HPDE6-E6E7 (cell line): ENCODE measurements at regions not wholly inside any gene's neighbourhood (a gene's known extent, or its start where the extent isn't known, plus 50 kb on each side); places are given as distances from the start of the nearest gene placed in this dataset.

Source experiments
- DNase-seq: peaks from one replicate; pipeline ENCODE4 v3.0.0; 2011; ENCODE audit warnings: missing footprints; ENCODE audit errors: extremely low spot score

DNA sequence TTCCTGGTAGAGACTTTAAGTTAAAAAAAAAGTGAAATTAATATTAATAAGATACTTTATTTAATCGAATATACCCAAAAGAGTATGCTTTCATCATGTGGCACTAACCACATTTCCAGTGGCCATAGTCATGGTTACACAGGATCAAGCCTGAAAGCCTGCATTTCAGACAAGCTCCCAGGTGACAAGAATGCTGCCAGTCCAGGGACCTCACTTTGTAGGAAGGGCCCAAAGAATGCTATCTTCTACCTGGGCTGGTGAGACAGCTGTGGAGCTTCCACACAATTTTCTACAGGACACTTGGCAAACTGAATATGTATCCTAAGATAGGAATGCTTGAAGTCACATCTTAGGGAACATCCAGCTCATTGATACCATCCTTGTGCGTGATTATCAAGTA lies 203.8 kb downstream of the AUH start:
- no peak for DNase-seq

DNA sequence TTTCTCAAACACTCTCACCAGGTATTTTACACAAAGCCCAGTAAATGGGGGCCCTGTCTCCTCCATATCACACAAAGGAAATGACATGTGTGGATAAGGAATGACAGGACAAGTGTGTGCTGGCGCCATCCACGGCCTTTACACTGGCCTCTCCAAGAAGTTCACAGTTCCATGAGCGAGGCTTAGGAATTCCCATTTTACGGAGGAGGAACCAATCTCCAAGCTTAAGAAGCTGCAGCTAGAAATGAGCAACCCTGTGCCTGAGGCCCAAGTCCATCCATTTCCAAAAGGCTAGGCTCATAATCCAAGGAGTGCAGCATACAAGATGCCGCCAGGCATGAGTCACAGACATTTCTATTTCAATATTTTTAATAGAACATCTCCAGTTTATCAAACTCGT lies 203.4 kb downstream of the AUH start:
- DNase-seq: no peak

DNA sequence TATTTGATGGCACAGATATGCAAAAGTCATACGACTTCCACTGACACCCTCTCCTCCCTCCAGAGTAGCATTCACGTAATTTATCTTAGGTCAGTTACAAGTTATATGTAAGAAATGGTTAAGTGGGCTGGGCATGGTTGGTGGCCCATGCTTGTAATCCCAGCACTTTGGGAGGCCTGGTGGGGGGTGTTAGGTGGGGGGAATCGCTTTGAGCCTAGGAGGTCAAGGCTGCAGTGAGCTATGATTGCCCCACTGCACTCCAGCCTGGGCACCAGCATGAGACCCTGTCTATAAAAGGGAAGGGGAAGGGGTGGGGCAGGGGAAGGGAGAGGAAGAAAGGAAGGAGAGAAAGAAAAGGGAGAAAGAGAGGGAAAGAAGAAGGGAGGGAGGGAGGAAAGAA lies 202.8 kb downstream of the AUH start:
- no peak for DNase-seq

DNA sequence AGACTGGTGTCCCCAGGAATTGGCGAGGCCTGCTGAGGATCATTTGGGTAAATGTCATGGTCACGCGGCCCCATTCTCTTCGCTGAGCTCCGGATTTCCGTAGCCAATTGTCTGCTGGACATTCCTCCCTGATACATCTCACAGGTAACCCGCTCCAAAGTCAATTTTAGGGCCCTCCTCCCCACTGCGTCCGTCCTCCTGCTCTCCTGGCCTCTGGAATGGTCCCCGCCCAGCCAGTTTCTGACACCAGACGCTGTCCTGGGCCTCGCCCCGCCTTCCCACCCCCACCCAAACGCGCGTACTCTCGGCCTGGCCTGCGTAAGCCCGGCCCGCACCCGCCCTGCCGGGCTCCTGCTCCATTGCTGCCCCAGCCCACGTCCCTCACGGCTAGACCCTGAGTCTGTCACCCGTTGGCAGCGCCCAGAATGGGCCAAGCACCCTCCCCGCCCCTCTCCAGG lies 202.0 kb downstream of the AUH start:
- no peak for DNase-seq

DNA sequence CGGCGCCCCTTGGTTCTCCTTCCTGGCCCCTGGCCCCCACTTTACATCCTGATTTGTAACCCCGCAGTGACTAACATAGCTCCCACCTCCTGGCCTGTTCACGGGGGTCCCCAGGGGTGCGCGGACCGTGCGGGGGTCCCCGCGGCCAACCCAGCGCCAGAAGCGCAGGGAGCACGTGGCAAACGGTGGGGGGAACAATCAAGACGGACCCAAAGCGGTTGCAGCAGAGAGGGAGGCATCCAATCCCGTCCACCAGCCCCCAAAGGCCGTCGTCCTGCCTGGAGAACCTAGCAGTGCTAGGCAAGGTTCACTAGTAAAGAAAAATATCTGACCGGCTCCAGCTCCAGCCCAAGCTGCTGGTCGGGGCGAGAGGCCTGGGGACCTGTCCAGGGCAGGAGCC lies 201.5 kb downstream of the AUH start:
- DNase-seq: no peak

DNA sequence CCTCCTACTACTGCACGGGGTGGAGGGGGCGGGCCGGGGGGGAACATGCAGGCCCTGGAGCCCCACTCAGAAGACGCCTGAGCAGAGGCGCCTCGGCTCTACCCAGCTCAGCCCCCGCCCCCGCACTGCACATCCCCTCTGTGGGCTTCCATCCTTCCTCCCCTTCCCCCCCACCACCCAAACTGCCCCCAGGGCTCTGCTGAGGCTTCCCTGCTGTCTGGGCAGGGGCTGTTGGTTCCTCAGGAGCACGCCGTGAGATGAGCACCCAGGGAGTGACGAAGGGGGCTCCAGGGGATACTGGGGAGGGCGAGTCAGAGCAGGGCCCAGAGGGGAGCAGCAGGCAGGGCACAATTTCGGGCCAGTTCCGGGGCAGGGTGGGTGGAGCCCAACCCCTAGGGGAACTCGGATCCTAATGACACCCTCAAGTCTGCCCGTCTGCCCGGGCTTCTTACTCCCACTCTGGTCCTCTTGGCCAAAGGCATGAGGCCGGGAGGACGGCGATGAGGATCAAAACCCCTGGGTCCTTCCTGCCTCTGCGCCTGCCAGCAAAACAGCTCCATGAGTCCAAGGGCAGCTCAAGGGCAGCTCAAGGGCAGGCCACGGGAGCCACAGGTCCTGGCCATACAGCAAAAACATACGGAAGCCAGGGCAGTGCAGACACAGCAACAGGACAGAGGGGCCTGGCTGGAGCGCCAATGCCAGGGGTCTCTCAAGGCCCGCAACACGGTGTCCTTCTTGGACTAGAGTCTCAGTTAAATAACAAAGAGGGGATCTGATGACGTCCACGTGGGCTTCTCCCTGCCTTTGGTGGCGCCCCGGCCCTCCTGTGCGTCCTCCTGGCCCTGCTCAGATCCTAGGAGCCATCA lies 200.9 kb downstream of the AUH start:
- no peak for DNase-seq

GRCh38 chr9:91161465-91162300 lies 200.0 kb downstream of the AUH start:
- no peak for DNase-seq

DNA sequence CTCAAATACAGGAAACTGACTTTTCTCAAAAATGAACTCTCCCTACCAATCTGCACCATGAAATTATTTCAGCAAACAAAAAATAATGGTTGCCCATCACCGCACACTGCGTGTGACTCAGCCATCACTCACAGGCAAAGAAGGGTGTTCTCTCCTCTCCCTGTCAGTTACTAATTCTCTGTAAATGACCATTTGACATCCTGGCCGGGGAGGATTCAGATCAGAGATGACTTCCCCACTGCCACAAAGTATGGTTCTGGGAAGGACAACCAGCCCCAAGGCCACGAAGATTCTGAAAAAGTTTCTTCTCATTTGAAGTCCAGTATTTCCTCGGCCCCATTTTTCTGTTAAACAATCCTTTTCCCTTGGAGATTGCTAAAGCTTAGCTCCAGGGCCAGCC lies 199.4 kb downstream of the AUH start:
- DNase-seq: peak; percentile 71

DNA sequence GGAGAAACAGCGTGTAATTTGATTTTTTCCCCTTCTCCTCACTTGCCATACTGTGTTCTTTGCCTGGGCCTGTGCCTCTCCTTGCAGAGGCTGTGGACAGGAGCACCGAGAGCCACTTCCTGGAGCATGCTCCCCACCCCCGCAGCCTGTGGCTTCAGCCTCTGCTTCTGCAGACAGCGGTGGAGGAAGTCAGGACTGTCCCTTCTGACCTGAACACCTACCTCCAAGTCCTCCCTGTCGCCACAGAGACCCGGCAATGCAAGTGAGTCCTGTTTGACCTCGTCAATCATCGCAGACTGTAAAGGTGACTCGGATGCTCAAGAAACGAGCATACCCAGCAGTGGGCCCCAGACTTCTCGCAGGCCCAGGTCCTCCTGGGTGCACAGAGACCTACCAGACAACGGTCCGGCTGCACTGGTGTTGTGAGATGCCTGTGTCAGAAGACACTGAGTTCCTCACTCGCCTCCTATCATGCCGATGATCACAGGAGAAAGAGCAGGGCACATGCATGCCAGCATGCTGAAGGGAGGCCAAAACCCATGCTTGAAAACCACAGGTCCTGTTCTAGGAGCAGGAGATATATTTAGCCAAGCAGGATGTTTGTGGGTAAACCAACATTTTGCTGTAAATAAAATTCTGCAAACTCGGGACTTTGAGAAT lies 198.8 kb downstream of the AUH start:
- DNase-seq: no peak

DNA sequence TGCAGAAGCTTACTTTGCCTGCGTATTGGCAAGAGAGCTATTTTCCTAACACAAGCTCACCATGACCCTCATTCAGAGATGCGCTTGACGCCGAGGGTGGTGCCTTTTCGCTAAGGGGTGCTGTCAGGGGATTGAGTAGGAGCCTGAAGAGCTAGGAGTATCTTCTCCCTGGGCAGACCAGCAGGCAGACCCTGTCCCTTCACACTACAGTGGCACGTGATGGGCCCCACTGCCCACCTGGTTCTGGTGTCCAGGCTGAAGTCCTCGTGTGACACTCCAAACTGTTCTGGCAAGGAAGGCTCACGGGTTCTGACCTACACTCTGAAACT lies 198.3 kb downstream of the AUH start:
- no peak for DNase-seq

DNA sequence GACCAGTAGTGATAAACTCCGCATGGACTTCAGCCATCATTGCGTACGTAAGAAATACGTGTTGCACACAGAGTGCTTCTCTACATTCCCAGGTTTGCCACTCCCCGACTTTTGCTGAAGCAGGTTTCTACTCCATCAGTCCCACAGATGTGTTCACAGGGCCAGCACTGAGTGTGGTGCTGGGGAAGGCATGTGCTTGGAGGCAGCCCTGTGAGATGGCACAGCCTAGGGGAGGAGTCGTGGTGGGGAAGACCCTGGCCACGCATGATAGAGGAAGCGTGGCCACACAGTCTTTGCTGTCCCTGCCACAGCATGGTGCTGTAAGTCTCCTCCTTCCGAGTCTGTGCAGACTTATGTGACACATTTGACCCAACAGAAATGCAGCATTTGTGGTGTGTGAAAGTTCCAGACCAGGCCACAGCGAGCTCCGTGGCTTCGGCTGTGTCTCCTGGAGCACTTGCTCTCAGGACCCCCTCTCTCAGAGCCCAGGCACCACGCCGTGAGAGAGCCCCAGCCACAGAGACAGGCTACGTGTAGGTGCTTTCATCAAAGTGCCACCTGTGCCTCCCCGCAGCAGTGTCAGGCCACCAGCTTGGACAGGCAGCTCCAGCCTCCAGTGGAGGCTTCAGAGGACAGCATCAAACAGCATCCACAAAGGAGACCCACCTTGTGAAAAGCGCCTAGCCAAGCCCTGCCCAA lies 197.8 kb downstream of the AUH start:
- DNase-seq: no peak
